ENCODE measurements at regions not wholly inside any gene's neighbourhood (a gene's known extent, or its start where the extent isn't known, plus 50 kb on each side); places are given as distances from the start of the nearest gene placed in this dataset.

DNA sequence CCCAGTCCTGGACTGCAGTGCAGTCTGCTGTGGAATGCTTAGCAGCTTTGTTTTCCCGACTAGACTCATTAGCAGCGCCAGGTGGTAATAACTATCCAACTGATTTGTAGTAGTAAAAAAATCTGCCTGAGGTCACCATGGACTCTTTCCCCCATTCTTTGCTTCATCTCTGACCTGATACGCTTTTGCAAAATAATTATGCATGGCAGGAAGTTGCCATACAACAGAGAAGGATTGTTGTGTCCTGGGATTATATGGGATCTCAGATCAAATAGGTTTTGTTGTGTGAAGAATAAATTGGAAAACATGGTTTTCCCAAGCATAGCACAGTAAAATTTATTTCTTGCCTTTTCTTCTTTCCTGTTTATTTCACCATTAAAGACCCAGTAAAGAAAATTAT lies 72.4 kb upstream of the ATP5MC3 start:
- H3K4me3 ChIP-seq (ENCODE audit: low read depth, low read length) = no peak overlapping the region
- intact Hi-C loops (cut with micrococcal nuclease; ENCODE audit: unreplicated experiment) = no loop called here
- ChIA-PET POLR2A (no interaction called here), CTCF (no interaction called here)
- Mint-ChIP-seq H3K27me3 (ENCODE audit: insufficient read depth, unreplicated experiment) (peaks cover 16% of the 10 kb centered on the region), H3K4me1 (ENCODE audit: low read depth, unreplicated experiment) (no peaks in the 10 kb centered on the region), H3K9me3 (ENCODE audit: unreplicated experiment) (no peaks in the 10 kb centered on the region), H3K36me3 (ENCODE audit: insufficient read depth, unreplicated experiment) (no peaks in the 10 kb centered on the region), H3K27ac (ENCODE audit: unreplicated experiment) (no peak overlapping the region), H3K4me3 (ENCODE audit: unreplicated experiment) (no peak overlapping the region)
- no peaks in the 10 kb centered on the region for H3K9me3 ChIP-seq
- TF ChIP-seq, protein P1, sequence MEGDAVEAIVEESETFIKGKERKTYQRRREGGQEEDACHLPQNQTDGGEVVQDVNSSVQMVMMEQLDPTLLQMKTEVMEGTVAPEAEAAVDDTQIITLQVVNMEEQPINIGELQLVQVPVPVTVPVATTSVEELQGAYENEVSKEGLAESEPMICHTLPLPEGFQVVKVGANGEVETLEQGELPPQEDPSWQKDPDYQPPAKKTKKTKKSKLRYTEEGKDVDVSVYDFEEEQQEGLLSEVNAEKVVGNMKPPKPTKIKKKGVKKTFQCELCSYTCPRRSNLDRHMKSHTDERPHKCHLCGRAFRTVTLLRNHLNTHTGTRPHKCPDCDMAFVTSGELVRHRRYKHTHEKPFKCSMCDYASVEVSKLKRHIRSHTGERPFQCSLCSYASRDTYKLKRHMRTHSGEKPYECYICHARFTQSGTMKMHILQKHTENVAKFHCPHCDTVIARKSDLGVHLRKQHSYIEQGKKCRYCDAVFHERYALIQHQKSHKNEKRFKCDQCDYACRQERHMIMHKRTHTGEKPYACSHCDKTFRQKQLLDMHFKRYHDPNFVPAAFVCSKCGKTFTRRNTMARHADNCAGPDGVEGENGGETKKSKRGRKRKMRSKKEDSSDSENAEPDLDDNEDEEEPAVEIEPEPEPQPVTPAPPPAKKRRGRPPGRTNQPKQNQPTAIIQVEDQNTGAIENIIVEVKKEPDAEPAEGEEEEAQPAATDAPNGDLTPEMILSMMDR (IDR thresholded peaks at IDR 0.05; ENCODE audit: insufficient read depth in 1 of 2, low read depth in 1 of 2, low read length in 1 of 2, severe bottlenecking in 1 of 2, unreplicated experiment in 1 of 2) = no peak
- no TSS peak for BruUV-seq (replicated peaks)
- no peaks in the 10 kb centered on the region for H3K4me1 ChIP-seq
- H3K27me3 ChIP-seq (replicated peaks; ENCODE audit: control insufficient read depth, insufficient read depth, low read length) = no peaks in the 10 kb centered on the region
- DNase-seq = no peak
- no peaks in the 10 kb centered on the region for H3K36me3 ChIP-seq (ENCODE audit: control insufficient read depth, insufficient read depth, low read length)

DNA sequence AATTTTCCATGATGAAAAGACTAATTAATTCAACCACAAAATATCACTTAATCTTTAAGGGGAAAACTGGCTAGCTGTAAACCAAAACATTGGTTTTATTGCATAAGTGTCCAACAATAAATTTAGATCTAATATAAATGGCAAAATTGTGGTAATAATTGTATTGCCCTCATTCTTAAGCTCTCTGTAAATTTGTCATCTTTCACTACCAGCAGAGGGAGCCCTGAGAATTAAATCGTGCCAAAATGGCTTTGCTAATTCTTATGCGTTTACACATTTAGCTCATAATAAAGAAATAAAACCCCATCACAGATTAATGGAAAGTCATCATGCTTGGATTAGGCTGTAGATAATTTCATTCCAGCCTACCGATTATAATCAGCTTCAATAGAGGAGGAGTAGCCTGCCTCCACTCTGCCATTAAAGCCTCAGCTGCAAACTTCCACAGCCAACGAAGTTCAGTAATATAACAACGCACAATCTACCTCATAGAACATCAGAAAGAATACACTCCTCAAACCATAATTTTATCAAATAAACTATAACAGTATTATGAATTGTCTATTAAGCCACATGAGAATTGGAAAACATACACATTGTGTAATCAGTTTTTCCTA lies 70.0 kb upstream of the ATP5MC3 start:
- H3K27ac Mint-ChIP-seq (ENCODE audit: unreplicated experiment) = no peak overlapping the region
- intact Hi-C loops (cut with micrococcal nuclease; ENCODE audit: unreplicated experiment) = loop anchor here (1.0 kb wide), 2 partner anchors 31 to 846 kb away; no protein-coding TSS in a partner anchor

DNA sequence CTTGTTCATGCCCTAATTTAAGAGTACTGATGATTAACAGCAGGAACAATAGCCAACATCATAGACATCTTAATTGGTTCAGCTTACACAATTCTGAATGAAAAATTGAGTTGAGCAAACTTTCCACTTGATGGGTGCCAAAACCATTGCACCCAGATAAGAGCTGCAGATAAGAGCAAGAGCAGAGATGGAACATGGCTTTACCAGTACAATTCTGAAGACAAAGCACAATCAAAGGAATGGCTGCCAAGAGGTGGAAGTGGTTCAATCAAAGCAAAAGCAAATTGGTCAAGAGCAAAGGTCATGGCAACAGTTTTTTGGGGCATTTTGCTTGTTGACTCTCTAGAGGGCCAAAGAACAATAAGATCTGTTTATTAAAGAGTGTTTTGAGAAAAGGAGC lies 65.6 kb upstream of the ATP5MC3 start:
- Mint-ChIP-seq H3K27me3 (ENCODE audit: insufficient read depth, unreplicated experiment) (peaks cover 15% of the 10 kb centered on the region), H3K36me3 (ENCODE audit: insufficient read depth, unreplicated experiment) (no peaks in the 10 kb centered on the region), H3K4me3 (ENCODE audit: unreplicated experiment) (no peak overlapping the region), H3K9me3 (ENCODE audit: unreplicated experiment) (no peaks in the 10 kb centered on the region), H3K27ac (ENCODE audit: unreplicated experiment) (no peak overlapping the region), H3K4me1 (ENCODE audit: low read depth, unreplicated experiment) (no peaks in the 10 kb centered on the region)
- ChIA-PET POLR2A (no interaction called here), CTCF (no interaction called here)
- no peak for DNase-seq
- H3K9me3 ChIP-seq = no peaks in the 10 kb centered on the region
- TF ChIP-seq, protein P1 (IDR thresholded peaks at IDR 0.05; ENCODE audit: insufficient read depth in 1 of 2, low read depth in 1 of 2, low read length in 1 of 2, severe bottlenecking in 1 of 2, unreplicated experiment in 1 of 2) = no peak
- H3K27me3 ChIP-seq (replicated peaks; ENCODE audit: control insufficient read depth, insufficient read depth, low read length) = no peaks in the 10 kb centered on the region
- no peak overlapping the region for H3K4me3 ChIP-seq (ENCODE audit: low read depth, low read length)
- no peaks in the 10 kb centered on the region for H3K36me3 ChIP-seq (ENCODE audit: control insufficient read depth, insufficient read depth, low read length)
- intact Hi-C loops (cut with micrococcal nuclease; ENCODE audit: unreplicated experiment) = no loop called here
- no TSS peak for BruUV-seq (replicated peaks)
- no peaks in the 10 kb centered on the region for H3K4me1 ChIP-seq

More for the DNA sequence above, 70.0 kb upstream of the ATP5MC3 start:
- POLR2A ChIA-PET = no interaction called here
- Mint-ChIP-seq H3K27me3 (ENCODE audit: insufficient read depth, unreplicated experiment) (peaks cover 16% of the 10 kb centered on the region), H3K4me1 (ENCODE audit: low read depth, unreplicated experiment) (no peaks in the 10 kb centered on the region), H3K9me3 (ENCODE audit: unreplicated experiment) (no peaks in the 10 kb centered on the region), H3K4me3 (ENCODE audit: unreplicated experiment) (no peak overlapping the region), H3K36me3 (ENCODE audit: insufficient read depth, unreplicated experiment) (no peaks in the 10 kb centered on the region)
- Histone ChIP-seq H3K4me1 (no peaks in the 10 kb centered on the region), H3K27me3 (replicated peaks; ENCODE audit: control insufficient read depth, insufficient read depth, low read length) (no peaks in the 10 kb centered on the region), H3K4me3 (ENCODE audit: low read depth, low read length) (no peak overlapping the region), H3K9me3 (no peaks in the 10 kb centered on the region), H3K36me3 (ENCODE audit: control insufficient read depth, insufficient read depth, low read length) (no peaks in the 10 kb centered on the region)
- DNase-seq = peak in 1 of 2 experiments; percentile 29
- TF ChIP-seq, protein P1 (IDR thresholded peaks at IDR 0.05; ENCODE audit: insufficient read depth in 1 of 2, low read depth in 1 of 2, low read length in 1 of 2, severe bottlenecking in 1 of 2, unreplicated experiment in 1 of 2) = peak; percentile 61 to 68
- BruUV-seq (replicated peaks) = no TSS peak
- CTCF ChIA-PET = interaction anchor here (0.6 to 1.6 kb wide), 10 partner anchors 10 to 846 kb away, joined by 3 to 16 read pairs (median 4); no protein-coding TSS in a partner anchor

All from Caco-2 (cell line).